DND-41 (cell line): ENCODE measurements at regions not wholly inside any gene's neighbourhood (a gene's known extent, or its start where the extent isn't known, plus 50 kb on each side); places are given as distances from the start of the nearest gene placed in this dataset.

ENCODE experiments used
- ATAC-seq: fragments of 200-7000 bp; cut with Tn5 transposase; 3 replicates; pipeline ENCODE4 v1.9.1; 2021; ENCODE audit warnings: low read depth; ENCODE audit not compliant: insufficient read depth
- DNase-seq: peaks from one replicate; pipeline ENCODE4 v3.0.0-alpha.2; 2020
- H2AFZ ChIP-seq: 2 replicates; pipeline ENCODE4 v1.6.0; 2012; ENCODE audit warnings: low read depth, low read length
- H3K27ac ChIP-seq: 2 replicates; pipeline ENCODE4 v1.5.1; 2012; ENCODE audit warnings: low read length, inconsistent platforms
- H3K27me3 ChIP-seq: fragments of 200-600 bp; sonication (generic); 2 replicates; pipeline ENCODE4 v1.6.0; 2012; ENCODE audit warnings: low read length, mild to moderate bottlenecking, inconsistent platforms; ENCODE audit not compliant: insufficient read depth, poor library complexity
- H3K36me3 ChIP-seq: 2 replicates; pipeline ENCODE4 v1.5.1; 2012; ENCODE audit warnings: low read length, inconsistent platforms; ENCODE audit not compliant: insufficient read depth
- H3K4me1 ChIP-seq: 2 replicates; pipeline ENCODE4 v1.5.1; 2012; ENCODE audit warnings: mild to moderate bottlenecking, low read length; ENCODE audit not compliant: insufficient read depth
- H3K4me2 ChIP-seq: 2 replicates; pipeline ENCODE4 v1.6.0; 2012; ENCODE audit warnings: mild to moderate bottlenecking, moderate library complexity, low read length, inconsistent platforms; ENCODE audit not compliant: insufficient read depth
- H3K4me3 ChIP-seq, 2 experiments: fragments of 200-600 bp in 1 of 2; shearing (Covaris generic) in 1 of 2; 2 replicates each; pipeline ENCODE4 v1.5.1; 2012 to 2016; ENCODE audit warnings: inconsistent platforms in 2 of 2, low read length in 2 of 2, mild to moderate bottlenecking in 2 of 2, low read depth in 1 of 2, moderate library complexity in 1 of 2
- H3K79me2 ChIP-seq: 2 replicates; pipeline ENCODE4 v1.6.0; 2012; ENCODE audit warnings: low read length, inconsistent platforms; ENCODE audit not compliant: insufficient read depth
- H3K9ac ChIP-seq: 2 replicates; pipeline ENCODE4 v1.6.0; 2012; ENCODE audit warnings: low read depth, mild to moderate bottlenecking, inconsistent platforms, low read length, moderate library complexity
- H3K9me3 ChIP-seq: 2 replicates; pipeline ENCODE4 v1.5.1; 2012; ENCODE audit warnings: low read length, moderate library complexity, mild to moderate bottlenecking, inconsistent platforms; ENCODE audit not compliant: insufficient read depth, severe bottlenecking
- H4K20me1 ChIP-seq: 2 replicates; pipeline ENCODE4 v1.6.0; 2012; ENCODE audit warnings: low read length; ENCODE audit not compliant: insufficient read depth
- EZH2 ChIP-seq: IDR thresholded peaks from 3 replicates; pipeline ENCODE4 v1.6.1; 2012; ENCODE audit warnings: borderline replicate concordance, low read depth, mild to moderate bottlenecking, moderate library complexity, low read length, inconsistent platforms; ENCODE audit not compliant: severe bottlenecking
- TF ChIP-seq, protein P1 (sequence below): IDR thresholded peaks from 2 replicates; pipeline ENCODE4 v1.5.1; 2012; ENCODE audit warnings: borderline replicate concordance, low read length, moderate library complexity, mild to moderate bottlenecking; ENCODE audit not compliant: poor library complexity, severe bottlenecking; ENCODE audit errors: extremely low read depth

DNA sequence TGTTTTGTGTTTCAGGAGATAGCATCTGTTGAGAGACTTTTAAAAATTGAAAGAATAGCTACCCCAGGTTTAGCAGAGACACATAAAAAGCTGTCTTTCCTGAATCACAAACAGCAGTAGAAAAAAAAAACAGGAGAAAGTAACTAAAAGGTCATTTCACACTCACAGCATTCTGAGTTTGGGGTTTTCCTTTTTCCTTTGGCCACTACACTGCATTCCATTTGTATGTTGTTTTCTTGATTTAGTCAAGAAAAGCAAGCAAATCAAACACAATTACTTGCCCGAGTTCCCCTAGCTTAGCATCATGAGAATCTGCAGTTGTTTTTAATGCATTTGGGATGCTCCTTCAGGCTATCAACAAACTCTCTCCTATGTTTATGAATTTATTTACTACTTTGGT lies 161.0 kb downstream of the KCTD12 start:
- no peak overlapping the region for H3K9ac ChIP-seq
- ATAC-seq (no peak), DNase-seq (no peak)
- no peaks in the 10 kb centered on the region for H3K9me3 ChIP-seq
- H3K27me3 ChIP-seq: no peaks in the 10 kb centered on the region
- H3K4me3 ChIP-seq: no peak overlapping the region
- H2AFZ ChIP-seq: no peak overlapping the region
- no peaks in the 10 kb centered on the region for H3K79me2 ChIP-seq
- no peaks in the 10 kb centered on the region for H4K20me1 ChIP-seq
- H3K36me3 ChIP-seq: no peaks in the 10 kb centered on the region
- H3K4me2 ChIP-seq: no peak overlapping the region
- H3K4me1 ChIP-seq: peaks cover 6% of the 10 kb centered on the region
- no peak for TF ChIP-seq EZH2
- TF ChIP-seq, protein P1, sequence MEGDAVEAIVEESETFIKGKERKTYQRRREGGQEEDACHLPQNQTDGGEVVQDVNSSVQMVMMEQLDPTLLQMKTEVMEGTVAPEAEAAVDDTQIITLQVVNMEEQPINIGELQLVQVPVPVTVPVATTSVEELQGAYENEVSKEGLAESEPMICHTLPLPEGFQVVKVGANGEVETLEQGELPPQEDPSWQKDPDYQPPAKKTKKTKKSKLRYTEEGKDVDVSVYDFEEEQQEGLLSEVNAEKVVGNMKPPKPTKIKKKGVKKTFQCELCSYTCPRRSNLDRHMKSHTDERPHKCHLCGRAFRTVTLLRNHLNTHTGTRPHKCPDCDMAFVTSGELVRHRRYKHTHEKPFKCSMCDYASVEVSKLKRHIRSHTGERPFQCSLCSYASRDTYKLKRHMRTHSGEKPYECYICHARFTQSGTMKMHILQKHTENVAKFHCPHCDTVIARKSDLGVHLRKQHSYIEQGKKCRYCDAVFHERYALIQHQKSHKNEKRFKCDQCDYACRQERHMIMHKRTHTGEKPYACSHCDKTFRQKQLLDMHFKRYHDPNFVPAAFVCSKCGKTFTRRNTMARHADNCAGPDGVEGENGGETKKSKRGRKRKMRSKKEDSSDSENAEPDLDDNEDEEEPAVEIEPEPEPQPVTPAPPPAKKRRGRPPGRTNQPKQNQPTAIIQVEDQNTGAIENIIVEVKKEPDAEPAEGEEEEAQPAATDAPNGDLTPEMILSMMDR: no peak
- no peak overlapping the region for H3K27ac ChIP-seq

DNA sequence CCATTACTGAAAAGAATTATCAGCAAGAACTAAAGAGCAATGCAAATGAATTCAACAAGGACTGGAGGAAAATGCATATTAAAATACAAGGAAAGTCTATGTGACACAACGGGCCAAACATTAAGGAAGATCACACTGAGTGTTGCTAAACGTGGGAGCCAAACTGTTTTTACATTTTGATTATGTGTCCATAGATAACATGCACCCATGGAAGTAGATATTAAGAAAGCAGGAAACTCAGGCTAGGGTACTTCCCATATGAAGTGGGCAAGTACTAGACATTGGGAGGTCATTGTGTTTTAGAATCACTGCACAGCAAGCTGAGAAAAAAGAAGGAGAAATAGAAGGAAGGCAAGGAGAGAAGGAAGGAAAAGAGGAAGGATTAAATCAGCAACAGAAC lies 161.8 kb downstream of the KCTD12 start:
- Histone ChIP-seq H3K27ac (no peak overlapping the region), H3K4me2 (no peak overlapping the region), H4K20me1 (no peaks in the 10 kb centered on the region), H2AFZ (no peak overlapping the region), H3K9me3 (no peaks in the 10 kb centered on the region), H3K4me1 (peaks cover 6% of the 10 kb centered on the region), H3K79me2 (no peaks in the 10 kb centered on the region), H3K4me3 (no peak overlapping the region), H3K9ac (no peak overlapping the region), H3K36me3 (no peaks in the 10 kb centered on the region), H3K27me3 (no peaks in the 10 kb centered on the region)
- no peak for TF ChIP-seq EZH2
- TF ChIP-seq, protein P1: no peak
- ATAC-seq (no peak), DNase-seq (no peak)

DNA sequence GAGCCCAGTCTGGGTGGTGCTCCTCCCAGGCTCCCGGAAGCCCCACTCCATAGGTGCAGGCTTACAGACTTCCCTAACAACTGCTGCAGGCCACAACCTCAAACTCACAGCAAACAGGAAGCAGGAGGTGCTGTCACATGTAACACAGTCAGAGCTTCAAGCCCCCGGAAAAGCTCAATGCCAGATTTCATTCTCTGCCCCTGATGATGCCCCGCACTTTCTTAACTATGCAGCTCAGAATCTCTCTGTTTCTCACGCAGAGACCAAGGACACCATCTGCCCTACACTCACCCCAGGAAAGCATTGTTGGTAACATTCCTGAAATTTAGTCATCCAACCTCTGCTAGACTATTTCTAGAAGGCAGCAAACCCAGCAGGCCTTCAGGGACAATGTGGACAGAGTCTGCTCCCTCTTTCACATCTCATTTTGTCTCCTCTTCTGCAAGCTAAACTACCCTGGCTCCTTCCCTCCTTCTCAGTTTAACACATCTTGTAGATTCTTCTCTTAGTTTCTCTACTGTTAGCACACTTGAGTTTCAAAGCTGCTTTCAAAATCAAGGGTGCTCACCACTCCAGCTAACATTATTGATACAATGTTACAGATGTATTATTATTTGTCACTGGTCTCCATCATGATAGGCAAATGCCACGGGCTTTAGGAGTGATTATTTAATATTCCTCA lies 162.5 kb downstream of the KCTD12 start:
- Histone ChIP-seq H2AFZ (peak overlapping the region; percentile 65), H3K27ac (no peak overlapping the region), H3K27me3 (no peaks in the 10 kb centered on the region), H3K9me3 (no peaks in the 10 kb centered on the region), H3K4me2 (no peak overlapping the region), H3K4me3 (no peak overlapping the region), H3K9ac (no peak overlapping the region), H4K20me1 (no peaks in the 10 kb centered on the region), H3K79me2 (no peaks in the 10 kb centered on the region), H3K4me1 (peaks cover 6% of the 10 kb centered on the region), H3K36me3 (no peaks in the 10 kb centered on the region)
- DNase-seq: peak; percentile 17
- TF ChIP-seq, protein P1: no peak
- no peak for TF ChIP-seq EZH2
- ATAC-seq: peak; percentile 74

DNA sequence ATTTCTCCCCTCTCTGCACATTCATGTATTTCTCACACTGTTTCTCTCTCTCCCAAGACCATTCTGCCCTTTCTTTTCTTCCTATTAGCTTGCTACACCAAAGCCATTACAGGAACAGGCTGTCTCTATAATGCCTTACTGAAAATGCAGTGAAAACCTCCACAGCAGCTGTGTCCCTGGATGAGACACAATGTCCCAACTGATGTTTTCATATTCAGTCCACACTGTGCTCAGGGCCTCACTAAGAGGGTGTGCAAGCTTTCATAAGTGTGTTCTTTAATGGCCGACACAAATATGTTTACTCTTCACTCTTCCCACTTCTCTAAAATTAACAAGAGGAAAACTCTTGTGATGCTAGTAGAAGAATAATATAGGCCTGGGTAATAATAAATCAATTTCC lies 163.4 kb downstream of the KCTD12 start:
- Histone ChIP-seq H3K4me2 (no peak overlapping the region), H3K9ac (no peak overlapping the region), H3K9me3 (no peaks in the 10 kb centered on the region), H4K20me1 (no peaks in the 10 kb centered on the region), H2AFZ (no peak overlapping the region), H3K4me1 (peaks cover 6% of the 10 kb centered on the region), H3K36me3 (no peaks in the 10 kb centered on the region), H3K27ac (no peak overlapping the region), H3K27me3 (no peaks in the 10 kb centered on the region), H3K4me3 (no peak overlapping the region), H3K79me2 (no peaks in the 10 kb centered on the region)
- DNase-seq (no peak), ATAC-seq (no peak)
- no peak for TF ChIP-seq EZH2
- TF ChIP-seq, protein P1: no peak
